ENCODE measurements at regions not wholly inside any gene's neighbourhood (a gene's known extent, or its start where the extent isn't known, plus 50 kb on each side); places are given as distances from the start of the nearest gene placed in this dataset.
"Not testable (repeated sequence)": the region's sequence is repeated elsewhere in the genome, so short reads cannot be mapped to it uniquely, and the experiment has no call there.

GRCh38 chr2:117359266-117359914 lies 455.1 kb upstream of the DDX18 start:
- no peak for DNase-seq (ENCODE audit: low spot score)

GRCh38 chr2:117360586-117360985 lies 453.9 kb upstream of the DDX18 start:
- no peak for DNase-seq (ENCODE audit: low spot score)

- no peak for DNase-seq (ENCODE audit: low spot score)
These were observed 435.8 kb upstream of the DDX18 start for GRCh38 chr2:117378653-117379052.

- no peak for DNase-seq (ENCODE audit: low spot score)
These were observed 434.6 kb upstream of the DDX18 start for GRCh38 chr2:117379928-117380327.

GRCh38 chr2:117383997-117384396 lies 430.5 kb upstream of the DDX18 start:
- not testable (repeated sequence) for DNase-seq (ENCODE audit: low spot score)

GRCh38 chr2:117396161-117396560 lies 418.3 kb upstream of the DDX18 start:
- no peak for DNase-seq (ENCODE audit: low spot score)

- no peak for DNase-seq (ENCODE audit: low spot score)
These were observed 412.9 kb upstream of the DDX18 start for GRCh38 chr2:117401582-117401981.

- no peak for DNase-seq (ENCODE audit: low spot score)
These were observed 408.0 kb upstream of the DDX18 start for GRCh38 chr2:117406443-117406842.

GRCh38 chr2:117407746-117408145 lies 406.7 kb upstream of the DDX18 start:
- no peak for DNase-seq (ENCODE audit: low spot score)

GRCh38 chr2:117409443-117409842 lies 405.0 kb upstream of the DDX18 start:
- no peak for DNase-seq (ENCODE audit: low spot score)

- peak; percentile 38 for DNase-seq (ENCODE audit: low spot score)
These were observed 402.5 kb upstream of the DDX18 start for GRCh38 chr2:117411983-117412382.

- no peak for DNase-seq (ENCODE audit: low spot score)
These were observed 381.7 kb upstream of the DDX18 start for GRCh38 chr2:117432746-117433145.

- DNase-seq (ENCODE audit: low spot score) = no peak
These were observed 377.8 kb upstream of the DDX18 start for GRCh38 chr2:117436697-117437096.

- DNase-seq (ENCODE audit: low spot score) = peak; percentile 83
These were observed 344.0 kb upstream of the DDX18 start for GRCh38 chr2:117470311-117471095.

GRCh38 chr2:117481608-117482007 lies 332.9 kb upstream of the DDX18 start:
- DNase-seq (ENCODE audit: low spot score) = peak; percentile 8

- DNase-seq (ENCODE audit: low spot score) = no peak
These were observed 328.9 kb upstream of the DDX18 start for GRCh38 chr2:117485588-117485987.

- DNase-seq (ENCODE audit: low spot score) = no peak
These were observed 328.4 kb upstream of the DDX18 start for GRCh38 chr2:117486081-117486480.

- DNase-seq (ENCODE audit: low spot score) = no peak
These were observed 322.2 kb upstream of the DDX18 start for GRCh38 chr2:117492209-117492851.

- DNase-seq (ENCODE audit: low spot score) = no peak
These were observed 313.8 kb upstream of the DDX18 start for GRCh38 chr2:117500721-117501120.

- DNase-seq (ENCODE audit: low spot score) = no peak
These were observed 312.4 kb upstream of the DDX18 start for GRCh38 chr2:117502121-117502520.

GRCh38 chr2:117512307-117512706 lies 302.2 kb upstream of the DDX18 start:
- no peak for DNase-seq (ENCODE audit: low spot score)

GRCh38 chr2:117514371-117514770 lies 300.1 kb upstream of the DDX18 start:
- no peak for DNase-seq (ENCODE audit: low spot score)

- DNase-seq (ENCODE audit: low spot score) = no peak
These were observed 295.3 kb upstream of the DDX18 start for GRCh38 chr2:117519238-117519637.

Measured in NAMALWA (cell line).